ENCODE measurements at regions not wholly inside any gene's neighbourhood (a gene's known extent, or its start where the extent isn't known, plus 50 kb on each side); places are given as distances from the start of the nearest gene placed in this dataset.

DNA sequence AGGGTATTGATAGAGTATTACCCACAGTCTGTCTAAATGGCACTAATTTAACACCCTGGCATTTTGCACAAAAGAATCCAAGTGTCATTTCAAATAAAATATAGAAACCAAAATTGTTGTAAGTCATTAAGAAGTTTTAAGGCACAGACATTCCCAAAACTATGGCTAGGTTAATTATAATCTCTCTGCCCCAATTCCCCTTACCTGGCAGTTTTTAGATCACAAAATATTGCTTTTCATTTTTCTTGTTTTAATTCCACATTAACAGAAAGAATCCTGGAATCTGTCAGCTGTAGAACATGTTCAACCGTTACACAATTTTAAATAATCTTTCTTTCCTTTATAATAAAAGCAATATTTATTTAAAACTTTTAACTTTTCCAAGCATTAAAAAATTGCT is 56.1 kb upstream of the PALS2 start:
- no peaks in the 10 kb centered on the region for H3K27me3 ChIP-seq (ENCODE audit: insufficient read depth, poor library complexity, severe bottlenecking)
- H3K4me3 ChIP-seq (replicated peaks; ENCODE audit: insufficient read depth, low read length): no peak overlapping the region
- TF ChIP-seq GABPA (IDR thresholded peaks at IDR 0.05; ENCODE audit: low read depth) (no peak), CTCF (IDR thresholded peaks at IDR 0.05; ENCODE audit: insufficient read depth, low read length) (no peak), POLR2AphosphoS5 (IDR thresholded peaks at IDR 0.05; ENCODE audit: low read depth) (no peak), SPI1 (IDR thresholded peaks at IDR 0.05; ENCODE audit: borderline replicate concordance, low read depth) (no peak)
- TF ChIP-seq, protein P1, sequence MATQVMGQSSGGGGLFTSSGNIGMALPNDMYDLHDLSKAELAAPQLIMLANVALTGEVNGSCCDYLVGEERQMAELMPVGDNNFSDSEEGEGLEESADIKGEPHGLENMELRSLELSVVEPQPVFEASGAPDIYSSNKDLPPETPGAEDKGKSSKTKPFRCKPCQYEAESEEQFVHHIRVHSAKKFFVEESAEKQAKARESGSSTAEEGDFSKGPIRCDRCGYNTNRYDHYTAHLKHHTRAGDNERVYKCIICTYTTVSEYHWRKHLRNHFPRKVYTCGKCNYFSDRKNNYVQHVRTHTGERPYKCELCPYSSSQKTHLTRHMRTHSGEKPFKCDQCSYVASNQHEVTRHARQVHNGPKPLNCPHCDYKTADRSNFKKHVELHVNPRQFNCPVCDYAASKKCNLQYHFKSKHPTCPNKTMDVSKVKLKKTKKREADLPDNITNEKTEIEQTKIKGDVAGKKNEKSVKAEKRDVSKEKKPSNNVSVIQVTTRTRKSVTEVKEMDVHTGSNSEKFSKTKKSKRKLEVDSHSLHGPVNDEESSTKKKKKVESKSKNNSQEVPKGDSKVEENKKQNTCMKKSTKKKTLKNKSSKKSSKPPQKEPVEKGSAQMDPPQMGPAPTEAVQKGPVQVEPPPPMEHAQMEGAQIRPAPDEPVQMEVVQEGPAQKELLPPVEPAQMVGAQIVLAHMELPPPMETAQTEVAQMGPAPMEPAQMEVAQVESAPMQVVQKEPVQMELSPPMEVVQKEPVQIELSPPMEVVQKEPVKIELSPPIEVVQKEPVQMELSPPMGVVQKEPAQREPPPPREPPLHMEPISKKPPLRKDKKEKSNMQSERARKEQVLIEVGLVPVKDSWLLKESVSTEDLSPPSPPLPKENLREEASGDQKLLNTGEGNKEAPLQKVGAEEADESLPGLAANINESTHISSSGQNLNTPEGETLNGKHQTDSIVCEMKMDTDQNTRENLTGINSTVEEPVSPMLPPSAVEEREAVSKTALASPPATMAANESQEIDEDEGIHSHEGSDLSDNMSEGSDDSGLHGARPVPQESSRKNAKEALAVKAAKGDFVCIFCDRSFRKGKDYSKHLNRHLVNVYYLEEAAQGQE (IDR thresholded peaks at IDR 0.05; ENCODE audit: insufficient replicate concordance, low read depth): no peak
- DNase-seq (ENCODE audit: low read depth in 1 of 2, low spot score in 1 of 2): no peak
- H3K27ac ChIP-seq (replicated peaks): no peak overlapping the region

GRCh38 chr7:24521917-24522623 is 51.2 kb upstream of the PALS2 start:
- no peak for DNase-seq (ENCODE audit: low read depth in 1 of 2, low spot score in 1 of 2)
- Histone ChIP-seq H3K27ac (replicated peaks) (no peak overlapping the region), H3K4me3 (replicated peaks; ENCODE audit: insufficient read depth, low read length) (no peak overlapping the region), H3K27me3 (ENCODE audit: insufficient read depth, poor library complexity, severe bottlenecking) (no peaks in the 10 kb centered on the region)
- no peak for TF ChIP-seq SPI1 (IDR thresholded peaks at IDR 0.05; ENCODE audit: borderline replicate concordance, low read depth)
- no peak for TF ChIP-seq POLR2AphosphoS5 (IDR thresholded peaks at IDR 0.05; ENCODE audit: low read depth)
